ENCODE measurements at regions not wholly inside any gene's neighbourhood (a gene's known extent, or its start where the extent isn't known, plus 50 kb on each side); places are given as distances from the start of the nearest gene placed in this dataset.

DNA sequence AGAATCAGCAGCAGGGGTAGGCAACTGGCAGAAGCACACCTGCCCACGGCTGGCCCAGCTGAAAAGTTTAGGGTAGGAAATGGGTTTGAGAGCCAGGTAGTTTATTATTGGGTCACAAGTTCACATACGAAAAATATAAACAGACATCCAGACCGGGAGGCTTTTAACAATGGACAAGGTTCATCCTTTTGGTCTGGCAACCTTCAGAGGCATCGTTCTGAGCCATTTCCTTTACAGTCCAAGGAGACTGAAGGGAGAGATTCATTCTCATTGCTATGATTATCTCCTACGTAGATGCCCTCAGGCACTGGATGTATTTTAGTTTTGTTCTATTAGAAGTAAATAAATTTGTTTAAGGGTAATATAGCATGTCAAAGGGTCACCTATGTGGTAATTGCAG, 248.0 kb upstream of the THBS1 start:
- no peak for DNase-seq (ENCODE audit: extremely low read depth, low read depth)
- no peak for TF ChIP-seq CTCF (IDR thresholded peaks at IDR 0.05; ENCODE audit: low read depth, low read length, missing control alignments)
- H3K4me3 ChIP-seq (replicated peaks; ENCODE audit: low read depth, low read length): no peak overlapping the region

DNA sequence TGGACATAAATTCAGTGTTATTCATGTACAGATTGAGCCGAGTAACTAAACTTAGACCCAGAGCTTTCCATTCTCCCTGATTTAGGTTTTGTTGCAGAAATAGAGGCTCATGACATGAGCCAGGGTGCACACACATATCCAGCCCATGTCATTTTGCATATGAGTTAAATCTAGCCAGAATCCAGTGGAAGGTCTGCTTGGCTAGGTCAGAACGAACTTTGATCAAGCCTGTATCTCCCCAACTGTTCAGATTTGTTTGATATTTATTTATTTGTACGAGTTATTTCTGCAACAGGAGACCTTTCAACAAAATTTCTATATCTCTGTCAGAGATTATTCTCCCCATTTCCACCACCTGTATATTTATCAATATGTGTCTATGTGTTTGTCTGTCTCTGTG, 247.5 kb upstream of the THBS1 start:
- no peak overlapping the region for H3K4me3 ChIP-seq (replicated peaks; ENCODE audit: low read depth, low read length)
- TF ChIP-seq CTCF (IDR thresholded peaks at IDR 0.05; ENCODE audit: low read depth, low read length, missing control alignments): no peak
- no peak for DNase-seq (ENCODE audit: extremely low read depth, low read depth)

- no peak for TF ChIP-seq CTCF (IDR thresholded peaks at IDR 0.05; ENCODE audit: low read depth, low read length, missing control alignments)
- no peak overlapping the region for H3K4me3 ChIP-seq (replicated peaks; ENCODE audit: low read depth, low read length)
Measured at GRCh38 chr15:39333896-39334295, 247.0 kb upstream of the THBS1 start.

GRCh38 chr15:39336926-39337325, 244.0 kb upstream of the THBS1 start:
- no peak for TF ChIP-seq CTCF (IDR thresholded peaks at IDR 0.05; ENCODE audit: low read depth, low read length, missing control alignments)
- H3K4me3 ChIP-seq (replicated peaks; ENCODE audit: low read depth, low read length): no peak overlapping the region
- no peak for DNase-seq (ENCODE audit: extremely low read depth, low read depth)

More at GRCh38 chr15:39333896-39334295, 247.0 kb upstream of the THBS1 start:
- no peak for DNase-seq (ENCODE audit: extremely low read depth, low read depth)

DNA sequence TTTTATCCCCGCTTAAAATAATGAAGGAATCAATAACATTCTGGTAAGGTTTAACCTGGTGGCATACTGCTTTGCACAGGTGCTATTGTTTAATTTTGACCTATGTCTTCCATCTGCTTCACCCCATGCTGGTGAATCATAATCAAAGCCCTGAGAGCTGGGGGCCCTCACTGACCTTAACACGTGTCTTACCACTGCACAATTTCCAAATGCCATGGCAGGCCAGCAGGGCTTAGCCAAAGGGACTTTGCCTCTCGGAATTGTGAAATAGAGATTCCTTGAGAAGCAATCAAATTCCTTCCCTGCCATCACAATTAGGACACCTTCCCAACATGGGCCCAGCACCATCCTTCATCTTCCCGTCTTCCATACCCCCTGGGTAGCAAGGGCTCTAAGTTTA, 242.6 kb upstream of the THBS1 start:
- TF ChIP-seq CTCF (IDR thresholded peaks at IDR 0.05; ENCODE audit: low read depth, low read length, missing control alignments): no peak
- H3K4me3 ChIP-seq (replicated peaks; ENCODE audit: low read depth, low read length): no peak overlapping the region
- DNase-seq (ENCODE audit: extremely low read depth, low read depth): no peak

- TF ChIP-seq CTCF (IDR thresholded peaks at IDR 0.05; ENCODE audit: low read depth, low read length, missing control alignments): no peak
- no peak for DNase-seq (ENCODE audit: extremely low read depth, low read depth)
- no peak overlapping the region for H3K4me3 ChIP-seq (replicated peaks; ENCODE audit: low read depth, low read length)
Measured at GRCh38 chr15:39340903-39341645, 239.8 kb upstream of the THBS1 start.

GRCh38 chr15:39344662-39345141, 236.2 kb upstream of the THBS1 start:
- H3K4me3 ChIP-seq (replicated peaks; ENCODE audit: low read depth, low read length): no peak overlapping the region
- DNase-seq (ENCODE audit: extremely low read depth, low read depth): no peak
- TF ChIP-seq CTCF (IDR thresholded peaks at IDR 0.05; ENCODE audit: low read depth, low read length, missing control alignments): no peak

Data from HFF-Myc (cell line).